GM12878 (cell line): ENCODE measurements at regions not wholly inside any gene's neighbourhood (a gene's known extent, or its start where the extent isn't known, plus 50 kb on each side); places are given as distances from the start of the nearest gene placed in this dataset.

Experiments
- ATAC-seq: fragments of 200-7000 bp; cut with Tn5 transposase; 3 replicates; pipeline ENCODE4 v1.9.1; 2020; ENCODE audit warnings: mild to moderate bottlenecking, moderate library complexity
- BruUV-seq: library from RNA; stranded (reverse); fragments of 400-500 nt; replicated peaks from 2 replicates; lab custom pipeline; 2021; lab: Mats Ljungman, UMichigan
- CTCF ChIA-PET: fragments of 300-600 bp; sonication (Branson Sonifier 250); formaldehyde crosslinking; extraction: SDS; loops from one replicate; lab custom pipeline; 2021; ENCODE audit warnings: inconsistent platforms; lab: Yijun Ruan, JAX
- POLR2A ChIA-PET: fragments of 350-600 bp; formaldehyde crosslinking; extraction: SDS; loops from one replicate; lab custom pipeline; 2021; ENCODE audit warnings: inconsistent platforms; lab: Charles Lee
- RAD21 ChIA-PET: fragments of 300-600 bp; sonication (Branson Sonifier 250); formaldehyde crosslinking; loops from one replicate; lab custom pipeline; 2023; ENCODE audit warnings: antibody characterized with exemption; ENCODE audit not compliant: unreplicated experiment; lab: Charles Lee
- SMC1A ChIA-PET: fragments of 300-600 bp; sonication (Branson Sonifier 250); formaldehyde crosslinking; loops from one replicate; lab custom pipeline; 2023; ENCODE audit not compliant: unreplicated experiment, uncharacterized antibody; lab: Charles Lee
- DNase-seq: peaks from one replicate; pipeline ENCODE4 v3.0.0-alpha.2; 2011; ENCODE audit warnings: low read depth, low spot score
- FAIRE-seq: peaks from 3 replicates; lab custom pipeline; 2011; peaks lifted over from hg19 to GRCh38; lab: Jason Lieb, UNC
- H2AFZ ChIP-seq: 2 replicates; pipeline ENCODE4 v1.6.0; 2011; ENCODE audit warnings: low read depth, low read length, control low read depth; ENCODE audit not compliant: control insufficient read depth
- H3K27ac ChIP-seq: 2 replicates; pipeline ENCODE4 v1.5.1; 2011; ENCODE audit warnings: control low read depth; ENCODE audit not compliant: control insufficient read depth, insufficient read depth
- H3K27me3 ChIP-seq, 2 experiments: replicated peaks in 1 of 2; 2 replicates each; pipeline versions ENCODE4 v1.6.0 to v1.6.1; 2011; ENCODE audit warnings: low read length in 1 of 2; ENCODE audit not compliant: control insufficient read depth in 2 of 2, insufficient read depth in 2 of 2
- H3K36me3 ChIP-seq, 2 experiments: 2 replicates each; pipeline ENCODE4 v1.5.1; 2011; ENCODE audit warnings: low read length in 1 of 2; ENCODE audit not compliant: control insufficient read depth in 2 of 2, insufficient read depth in 2 of 2
- H3K4me1 ChIP-seq: 2 replicates; pipeline ENCODE4 v1.6.1; 2011; ENCODE audit warnings: mild to moderate bottlenecking, low read length, moderate library complexity, mixed read lengths; ENCODE audit not compliant: control insufficient read depth, insufficient read depth
- H3K4me2 ChIP-seq: 2 replicates; pipeline ENCODE4 v1.6.0; 2011; ENCODE audit warnings: control low read depth; ENCODE audit not compliant: control insufficient read depth, insufficient read depth
- H3K4me3 ChIP-seq: fragments of 200-600 bp; sonication (generic); 2 replicates; pipeline ENCODE4 v1.5.1; 2016
- H3K79me2 ChIP-seq: 2 replicates; pipeline ENCODE4 v1.6.0; 2011; ENCODE audit warnings: low read length; ENCODE audit not compliant: control insufficient read depth, insufficient read depth
- H3K9ac ChIP-seq: 2 replicates; pipeline ENCODE4 v1.8.0; 2011; ENCODE audit warnings: low read length, control low read depth, mixed read lengths; ENCODE audit not compliant: control insufficient read depth, insufficient read depth
- H3K9me3 ChIP-seq: replicated peaks from 3 replicates; pipeline ENCODE4 v1.5.1; 2011; ENCODE audit warnings: mild to moderate bottlenecking, low read length; ENCODE audit not compliant: control insufficient read depth, insufficient read depth
- H4K20me1 ChIP-seq: 2 replicates; pipeline ENCODE4 v1.6.0; 2011; ENCODE audit not compliant: control insufficient read depth, insufficient read depth
- ASH2L ChIP-seq: fragments of 300-600, 200-600 bp; sonication (generic); IDR thresholded peaks from 2 replicates; pipeline ENCODE4 v1.6.1; 2017; ENCODE audit warnings: low read depth, mild to moderate bottlenecking, borderline replicate concordance
- CREB1 ChIP-seq: IDR thresholded peaks from 2 replicates; pipeline ENCODE4 v1.6.1; 2012; ENCODE audit warnings: low read depth, mild to moderate bottlenecking, inconsistent platforms
- E2F4 ChIP-seq: IDR thresholded peaks from 2 replicates; pipeline ENCODE4 v1.6.1; 2012; ENCODE audit warnings: low read depth, low read length, improper control_type of control experiment
- FOXK2 ChIP-seq: fragments of 450-650 bp; IDR thresholded peaks from 2 replicates; pipeline ENCODE4 v1.6.1; 2017; ENCODE audit warnings: mild to moderate bottlenecking, moderate library complexity
- MTA2 ChIP-seq: fragments of 450-650 bp; IDR thresholded peaks from 2 replicates; pipeline ENCODE4 v1.6.1; 2016; ENCODE audit warnings: low read depth, mild to moderate bottlenecking, moderate library complexity
- POLR2AphosphoS2 ChIP-seq: IDR thresholded peaks from 2 replicates; pipeline ENCODE4 v1.6.1; 2011; ENCODE audit warnings: low read depth, mild to moderate bottlenecking, low read length, improper control_type of control experiment, moderate library complexity
- SMC3 ChIP-seq: IDR thresholded peaks from 2 replicates; pipeline ENCODE4 v1.6.1; 2011; ENCODE audit warnings: low read length, improper control_type of control experiment, borderline replicate concordance
- SREBF2 ChIP-seq: IDR thresholded peaks from 2 replicates; pipeline ENCODE4 v1.6.1; 2012; ENCODE audit warnings: mild to moderate bottlenecking, low read length
- SRF ChIP-seq, 2 experiments: IDR thresholded peaks; 2 replicates each; pipeline ENCODE4 v1.6.1; 2011; ENCODE audit warnings: low read depth in 2 of 2, low read length in 2 of 2, mild to moderate bottlenecking in 1 of 2, moderate library complexity in 1 of 2
- TCF12 ChIP-seq: IDR thresholded peaks from 2 replicates; pipeline ENCODE4 v1.6.1; 2011; ENCODE audit warnings: low read depth, mild to moderate bottlenecking, low read length
- WGBS: methylation state at CpG from one replicate; pipeline ENCODE4 v1.1.6; 2016; ENCODE audit warnings: low lambda C conversion rate; ENCODE audit not compliant: insufficient replicate concordance, insufficient coverage; ENCODE audit errors: missing lambda C conversion rate; 5-methylcytosine and 5-hydroxymethylcytosine counted together
- in situ Hi-C: fragments of 300-500 bp; cut with MboI; formaldehyde crosslinking; loops from 9 replicates; pipeline ENCODE4 v1.14.3; 2018; ENCODE audit warnings: mixed read lengths
- intact Hi-C: fragments of 100-400 bp; cut with micrococcal nuclease; formaldehyde crosslinking; loops from one replicate; pipeline ENCODE4 v1.14.2; 2022; ENCODE audit not compliant: unreplicated experiment
- TF ChIP-seq, protein P1 (sequence below): IDR thresholded peaks from 2 replicates; pipeline ENCODE4 v1.6.1; 2012; ENCODE audit warnings: low read depth, low read length, improper control_type of control experiment
- TF ChIP-seq, protein P2 (sequence below): fragments of 150-350 bp; IDR thresholded peaks from 2 replicates; pipeline ENCODE4 v1.6.1; 2014; ENCODE audit warnings: mild to moderate bottlenecking, low read depth, low read length
- TF ChIP-seq, protein P3 (sequence below): fragments of 450-650 bp; IDR thresholded peaks from 2 replicates; pipeline ENCODE4 v1.6.1; 2018; ENCODE audit warnings: borderline replicate concordance, mild to moderate bottlenecking; ENCODE audit not compliant: partially characterized antibody

DNA sequence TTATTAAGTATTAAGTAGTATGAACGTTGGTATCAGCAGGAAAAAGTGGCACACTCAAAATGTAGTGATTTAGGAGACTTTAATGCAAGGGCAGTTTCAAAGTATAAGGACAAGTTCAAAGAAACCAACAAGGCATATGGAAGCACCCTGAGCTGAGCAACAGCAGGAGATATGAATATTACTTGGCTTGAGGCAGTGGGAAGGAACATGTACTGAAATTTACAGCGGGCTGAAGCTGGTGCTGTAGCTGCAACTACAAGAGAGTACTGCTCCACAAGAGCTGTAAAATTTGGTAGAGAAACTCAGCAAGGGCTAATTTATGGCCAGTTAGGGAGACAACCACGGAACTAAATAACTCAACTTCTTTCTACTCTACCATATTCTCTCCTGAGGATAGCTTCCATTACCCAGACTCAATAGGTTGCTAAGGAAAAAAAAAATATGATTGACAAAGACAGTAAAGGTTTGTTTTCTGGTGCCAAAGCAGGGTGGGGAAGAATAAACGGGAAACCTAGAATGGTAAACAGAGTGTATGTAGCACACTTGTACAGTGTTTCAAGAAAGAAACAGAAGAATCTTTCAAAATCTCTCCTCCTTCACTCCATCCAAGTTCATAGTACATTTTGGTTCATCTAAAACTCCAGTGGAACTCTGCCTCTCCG lies 487.8 kb upstream of the MGAT4C start:
- Histone ChIP-seq H3K79me2 (no peaks in the 10 kb centered on the region), H3K4me3 (no peak overlapping the region), H3K27ac (no peak overlapping the region), H3K4me2 (no peak overlapping the region), H3K9me3 (no peaks in the 10 kb centered on the region), H3K4me1 (no peaks in the 10 kb centered on the region), H3K36me3 (no peaks in the 10 kb centered on the region), H4K20me1 (no peaks in the 10 kb centered on the region), H3K9ac (no peak overlapping the region), H3K27me3 (no peaks in the 10 kb centered on the region; a peak in 1 of 4 replicates), H2AFZ (no peak overlapping the region)
- ChIA-PET SMC1A (interaction anchor here (1.4 kb wide), 1 partner anchor 10 kb away, joined by 4 read pairs; no protein-coding TSS in a partner anchor), POLR2A (no interaction called here), CTCF (no interaction called here), RAD21 (no interaction called here)
- no peak for ATAC-seq
- no peak for DNase-seq
- BruUV-seq = no TSS peak
- in situ Hi-C loops (no loop called here), intact Hi-C loops (no loop called here)
- no peak for FAIRE-seq
- TF ChIP-seq, protein P1, sequence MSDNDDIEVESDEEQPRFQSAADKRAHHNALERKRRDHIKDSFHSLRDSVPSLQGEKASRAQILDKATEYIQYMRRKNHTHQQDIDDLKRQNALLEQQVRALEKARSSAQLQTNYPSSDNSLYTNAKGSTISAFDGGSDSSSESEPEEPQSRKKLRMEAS = no peak
- no peak for TF ChIP-seq SRF (IDR thresholded peaks at IDR 0.05; ENCODE audit: low read depth in 2 of 2, low read length in 2 of 2)
- TF ChIP-seq TCF12 = no peak
- TF ChIP-seq E2F4 = no peak
- 0% methylated on average over 5 of the region's 5 CpGs for WGBS

- 38% methylated on average over 1 of the region's 1 CpG for WGBS
- no peak overlapping the region for H3K4me3 ChIP-seq
- in situ Hi-C loops = no loop called here
- H3K36me3 ChIP-seq = no peaks in the 10 kb centered on the region
- POLR2A ChIA-PET = no interaction called here
- no peak overlapping the region for H2AFZ ChIP-seq
- no peaks in the 10 kb centered on the region for H3K79me2 ChIP-seq
- CTCF ChIA-PET = no interaction called here
- DNase-seq (no peak), FAIRE-seq (no peak), ATAC-seq (no peak)
- SMC1A ChIA-PET = no interaction called here
- H4K20me1 ChIP-seq = no peaks in the 10 kb centered on the region
- H3K27ac ChIP-seq = no peak overlapping the region
- no peaks in the 10 kb centered on the region; a peak in 1 of 4 replicates for H3K27me3 ChIP-seq
- intact Hi-C loops = no loop called here
- no TSS peak for BruUV-seq
- H3K9me3 ChIP-seq = no peaks in the 10 kb centered on the region
- no peaks in the 10 kb centered on the region for H3K4me1 ChIP-seq
- RAD21 ChIA-PET = no interaction called here
- no peak overlapping the region for H3K4me2 ChIP-seq
- H3K9ac ChIP-seq = no peak overlapping the region
- TF ChIP-seq ASH2L (no peak), FOXK2 (no peak), SMC3 (no peak), MTA2 (no peak), POLR2AphosphoS2 (no peak), SREBF2 (no peak), CREB1 (no peak)
- TF ChIP-seq, protein P2, sequence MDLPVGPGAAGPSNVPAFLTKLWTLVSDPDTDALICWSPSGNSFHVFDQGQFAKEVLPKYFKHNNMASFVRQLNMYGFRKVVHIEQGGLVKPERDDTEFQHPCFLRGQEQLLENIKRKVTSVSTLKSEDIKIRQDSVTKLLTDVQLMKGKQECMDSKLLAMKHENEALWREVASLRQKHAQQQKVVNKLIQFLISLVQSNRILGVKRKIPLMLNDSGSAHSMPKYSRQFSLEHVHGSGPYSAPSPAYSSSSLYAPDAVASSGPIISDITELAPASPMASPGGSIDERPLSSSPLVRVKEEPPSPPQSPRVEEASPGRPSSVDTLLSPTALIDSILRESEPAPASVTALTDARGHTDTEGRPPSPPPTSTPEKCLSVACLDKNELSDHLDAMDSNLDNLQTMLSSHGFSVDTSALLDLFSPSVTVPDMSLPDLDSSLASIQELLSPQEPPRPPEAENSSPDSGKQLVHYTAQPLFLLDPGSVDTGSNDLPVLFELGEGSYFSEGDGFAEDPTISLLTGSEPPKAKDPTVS = no peak
- TF ChIP-seq, protein P3, sequence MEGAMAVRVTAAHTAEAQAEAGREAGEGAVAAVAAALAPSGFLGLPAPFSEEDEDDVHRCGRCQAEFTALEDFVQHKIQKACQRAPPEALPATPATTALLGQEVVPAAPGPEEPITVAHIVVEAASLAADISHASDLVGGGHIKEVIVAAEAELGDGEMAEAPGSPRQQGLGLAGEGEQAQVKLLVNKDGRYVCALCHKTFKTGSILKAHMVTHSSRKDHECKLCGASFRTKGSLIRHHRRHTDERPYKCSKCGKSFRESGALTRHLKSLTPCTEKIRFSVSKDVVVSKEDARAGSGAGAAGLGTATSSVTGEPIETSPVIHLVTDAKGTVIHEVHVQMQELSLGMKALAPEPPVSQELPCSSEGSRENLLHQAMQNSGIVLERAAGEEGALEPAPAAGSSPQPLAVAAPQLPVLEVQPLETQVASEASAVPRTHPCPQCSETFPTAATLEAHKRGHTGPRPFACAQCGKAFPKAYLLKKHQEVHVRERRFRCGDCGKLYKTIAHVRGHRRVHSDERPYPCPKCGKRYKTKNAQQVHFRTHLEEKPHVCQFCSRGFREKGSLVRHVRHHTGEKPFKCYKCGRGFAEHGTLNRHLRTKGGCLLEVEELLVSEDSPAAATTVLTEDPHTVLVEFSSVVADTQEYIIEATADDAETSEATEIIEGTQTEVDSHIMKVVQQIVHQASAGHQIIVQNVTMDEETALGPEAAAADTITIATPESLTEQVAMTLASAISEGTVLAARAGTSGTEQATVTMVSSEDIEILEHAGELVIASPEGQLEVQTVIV = no peak
Measured at GRCh38 chr12:86741531-86741930, 485.3 kb upstream of the MGAT4C start.
